Fibroblast of villous mesenchyme (primary cell): ENCODE measurements at regions not wholly inside any gene's neighbourhood (a gene's known extent, or its start where the extent isn't known, plus 50 kb on each side); places are given as distances from the start of the nearest gene placed in this dataset.

Experiments
- DNase-seq: peaks from one replicate; pipeline ENCODE4 v3.0.0-alpha.2; 2010; ENCODE audit warnings: low read depth
- H3K4me3 ChIP-seq: 2 replicates; pipeline ENCODE4 v1.5.1; 2011; ENCODE audit warnings: low read depth, mild to moderate bottlenecking, low read length
- TF ChIP-seq, protein P1 (sequence below): IDR thresholded peaks from 2 replicates; pipeline ENCODE4 v1.5.1; 2012; ENCODE audit warnings: low read depth, mild to moderate bottlenecking, low read length; ENCODE audit not compliant: insufficient read depth

- TF ChIP-seq, protein P1, sequence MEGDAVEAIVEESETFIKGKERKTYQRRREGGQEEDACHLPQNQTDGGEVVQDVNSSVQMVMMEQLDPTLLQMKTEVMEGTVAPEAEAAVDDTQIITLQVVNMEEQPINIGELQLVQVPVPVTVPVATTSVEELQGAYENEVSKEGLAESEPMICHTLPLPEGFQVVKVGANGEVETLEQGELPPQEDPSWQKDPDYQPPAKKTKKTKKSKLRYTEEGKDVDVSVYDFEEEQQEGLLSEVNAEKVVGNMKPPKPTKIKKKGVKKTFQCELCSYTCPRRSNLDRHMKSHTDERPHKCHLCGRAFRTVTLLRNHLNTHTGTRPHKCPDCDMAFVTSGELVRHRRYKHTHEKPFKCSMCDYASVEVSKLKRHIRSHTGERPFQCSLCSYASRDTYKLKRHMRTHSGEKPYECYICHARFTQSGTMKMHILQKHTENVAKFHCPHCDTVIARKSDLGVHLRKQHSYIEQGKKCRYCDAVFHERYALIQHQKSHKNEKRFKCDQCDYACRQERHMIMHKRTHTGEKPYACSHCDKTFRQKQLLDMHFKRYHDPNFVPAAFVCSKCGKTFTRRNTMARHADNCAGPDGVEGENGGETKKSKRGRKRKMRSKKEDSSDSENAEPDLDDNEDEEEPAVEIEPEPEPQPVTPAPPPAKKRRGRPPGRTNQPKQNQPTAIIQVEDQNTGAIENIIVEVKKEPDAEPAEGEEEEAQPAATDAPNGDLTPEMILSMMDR: no peak
- no peak overlapping the region for H3K4me3 ChIP-seq
- DNase-seq: no peak
Observed at GRCh38 chr9:84499969-84500582, 159.5 kb upstream of the SLC28A3 start.

GRCh38 chr9:84500826-84501225, 160.3 kb upstream of the SLC28A3 start:
- no peak overlapping the region for H3K4me3 ChIP-seq
- TF ChIP-seq, protein P1: no peak
- DNase-seq: no peak

- TF ChIP-seq, protein P1: no peak
- DNase-seq: no peak
- H3K4me3 ChIP-seq: no peak overlapping the region
Observed at GRCh38 chr9:84501587-84501986, 161.0 kb upstream of the SLC28A3 start.

- no peak overlapping the region for H3K4me3 ChIP-seq
- TF ChIP-seq, protein P1: no peak
- no peak for DNase-seq
Observed at GRCh38 chr9:84502066-84502465, 161.5 kb upstream of the SLC28A3 start.

- no peak overlapping the region for H3K4me3 ChIP-seq
- TF ChIP-seq, protein P1: no peak
- no peak for DNase-seq
Observed at GRCh38 chr9:84504360-84504759, 163.8 kb upstream of the SLC28A3 start.

GRCh38 chr9:84511651-84512050, 157.9 kb upstream of the NTRK2 start:
- H3K4me3 ChIP-seq: no peak overlapping the region
- no peak for DNase-seq
- TF ChIP-seq, protein P1: no peak

DNA sequence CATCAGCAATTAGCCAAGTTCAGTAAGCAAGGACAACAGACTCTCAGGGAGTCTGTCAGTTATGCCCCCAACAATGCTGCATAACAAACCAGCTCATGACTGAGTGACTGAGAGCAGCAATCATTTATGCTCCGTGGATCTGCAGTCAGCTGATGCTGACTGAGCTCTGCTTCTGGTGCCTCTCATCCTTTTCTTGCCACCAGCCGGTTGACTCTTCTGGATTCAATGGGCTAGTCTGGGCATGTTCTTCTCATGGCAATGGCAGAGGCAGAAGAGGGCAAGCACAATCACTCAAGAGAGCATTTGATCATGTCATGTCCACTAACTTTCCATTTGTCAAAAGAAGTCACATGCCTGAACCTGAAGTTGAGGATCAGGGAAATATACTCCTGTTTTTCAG, 157.0 kb upstream of the NTRK2 start:
- TF ChIP-seq, protein P1: no peak
- no peak overlapping the region for H3K4me3 ChIP-seq
- DNase-seq: no peak
